ENCODE measurements at regions not wholly inside any gene's neighbourhood (a gene's known extent, or its start where the extent isn't known, plus 50 kb on each side); places are given as distances from the start of the nearest gene placed in this dataset.
"Not testable (repeated sequence)": the region's sequence is repeated elsewhere in the genome, so short reads cannot be mapped to it uniquely, and the experiment has no call there.

DNA sequence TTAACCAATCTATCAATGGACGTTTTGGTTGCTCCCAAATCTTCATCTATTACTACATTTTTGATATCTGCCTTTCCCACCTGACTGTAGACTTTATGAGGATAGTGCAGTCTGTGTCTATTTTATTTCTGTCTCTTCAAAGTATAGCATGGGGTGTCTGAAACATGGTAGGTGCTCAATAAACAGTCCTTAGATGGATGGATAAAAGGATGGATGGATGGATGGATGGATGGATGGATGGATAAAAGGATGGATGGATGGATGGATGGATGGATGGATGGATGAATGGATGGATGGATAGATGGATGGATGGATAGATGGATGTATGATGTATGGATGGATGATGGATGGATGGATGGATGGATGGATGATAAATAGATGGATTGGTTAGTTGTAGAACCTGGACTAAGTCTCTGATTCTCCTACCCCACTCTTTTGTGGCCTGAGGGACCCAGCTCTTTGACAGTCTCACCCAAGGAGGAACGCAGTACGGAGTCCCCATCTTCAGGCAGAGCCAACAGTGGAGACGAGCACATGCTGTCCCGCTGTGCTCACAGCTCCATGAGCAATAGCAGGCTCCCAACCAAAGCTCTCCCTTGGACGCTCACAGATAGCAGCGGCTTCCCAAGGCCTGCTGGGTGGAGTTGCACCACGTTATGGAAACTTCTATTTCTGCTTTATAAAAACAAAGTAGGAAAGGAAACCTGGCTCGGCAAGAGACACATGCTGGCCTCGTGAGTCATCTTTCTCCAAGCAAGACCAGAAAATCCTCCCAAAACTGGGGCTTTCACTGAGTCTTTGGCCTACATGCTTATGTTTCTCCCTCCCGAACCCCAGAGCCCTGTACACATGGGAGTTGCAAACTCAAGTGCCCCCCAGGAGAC lies 448.0 kb downstream of the MIAT start:
- no peak for DNase-seq

DNA sequence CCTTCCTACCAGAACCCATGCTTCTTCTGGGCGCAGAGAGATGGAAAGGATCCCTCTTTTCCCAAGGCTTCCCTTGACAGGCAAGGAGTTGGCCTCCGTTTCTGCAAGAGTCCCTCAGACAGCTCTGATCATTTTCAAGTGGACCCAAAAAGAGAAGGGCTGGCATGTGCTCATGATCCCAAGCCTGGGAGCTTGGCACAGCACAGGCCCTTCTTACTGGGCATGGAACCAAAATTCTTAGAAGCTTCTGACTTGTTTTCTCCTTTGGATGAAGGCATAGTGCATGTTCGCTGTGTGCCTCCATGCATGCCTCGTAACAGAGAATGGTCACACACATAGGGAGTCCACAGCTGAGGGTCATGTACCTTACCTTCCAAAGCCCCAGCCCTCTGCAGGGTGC lies 449.6 kb downstream of the MIAT start:
- DNase-seq, result no peak

DNA sequence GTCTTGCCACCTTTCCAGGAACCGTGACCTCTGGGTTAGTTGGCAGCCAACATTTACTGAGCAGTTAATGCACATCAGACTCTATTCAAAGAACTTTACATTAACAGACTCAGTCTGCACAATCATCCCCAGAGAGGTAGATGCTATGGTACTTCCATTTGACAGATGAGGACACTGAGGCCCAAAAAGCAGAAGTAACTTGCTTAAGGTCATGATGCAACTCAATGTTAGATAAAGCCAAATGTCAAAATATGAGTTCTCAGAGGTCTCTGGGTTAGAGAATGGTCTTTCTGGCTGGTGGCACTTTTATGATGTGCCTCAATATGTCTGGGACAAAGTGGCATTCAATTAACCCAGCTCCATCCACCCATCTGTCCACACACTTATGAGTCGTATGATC lies 450.0 kb downstream of the MIAT start:
- DNase-seq, result no peak

GRCh38 chr22:27107824-27108223 lies 450.4 kb downstream of the MIAT start:
- no peak for DNase-seq

GRCh38 chr22:27108425-27109114 lies 451.2 kb downstream of the MIAT start:
- DNase-seq, result no peak

DNA sequence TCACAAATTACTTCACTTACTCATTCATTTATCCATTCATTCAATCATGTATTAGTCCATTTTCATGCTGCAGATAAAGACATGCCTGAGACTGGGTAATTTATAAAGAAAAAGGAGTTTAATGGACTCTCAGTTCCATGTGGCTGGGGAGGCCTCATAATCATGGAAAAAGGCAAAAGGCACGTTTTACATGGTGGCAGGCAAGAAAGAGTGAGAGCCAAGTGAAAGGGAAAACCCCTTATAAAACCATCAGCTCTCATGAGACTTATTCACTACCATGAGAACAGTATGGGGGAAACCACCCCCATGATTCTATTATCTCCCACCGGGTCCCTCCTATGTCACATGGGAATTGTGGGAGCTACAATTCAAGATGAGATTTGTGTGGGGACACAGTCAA lies 452.0 kb downstream of the MIAT start:
- not testable (repeated sequence) for DNase-seq

DNA sequence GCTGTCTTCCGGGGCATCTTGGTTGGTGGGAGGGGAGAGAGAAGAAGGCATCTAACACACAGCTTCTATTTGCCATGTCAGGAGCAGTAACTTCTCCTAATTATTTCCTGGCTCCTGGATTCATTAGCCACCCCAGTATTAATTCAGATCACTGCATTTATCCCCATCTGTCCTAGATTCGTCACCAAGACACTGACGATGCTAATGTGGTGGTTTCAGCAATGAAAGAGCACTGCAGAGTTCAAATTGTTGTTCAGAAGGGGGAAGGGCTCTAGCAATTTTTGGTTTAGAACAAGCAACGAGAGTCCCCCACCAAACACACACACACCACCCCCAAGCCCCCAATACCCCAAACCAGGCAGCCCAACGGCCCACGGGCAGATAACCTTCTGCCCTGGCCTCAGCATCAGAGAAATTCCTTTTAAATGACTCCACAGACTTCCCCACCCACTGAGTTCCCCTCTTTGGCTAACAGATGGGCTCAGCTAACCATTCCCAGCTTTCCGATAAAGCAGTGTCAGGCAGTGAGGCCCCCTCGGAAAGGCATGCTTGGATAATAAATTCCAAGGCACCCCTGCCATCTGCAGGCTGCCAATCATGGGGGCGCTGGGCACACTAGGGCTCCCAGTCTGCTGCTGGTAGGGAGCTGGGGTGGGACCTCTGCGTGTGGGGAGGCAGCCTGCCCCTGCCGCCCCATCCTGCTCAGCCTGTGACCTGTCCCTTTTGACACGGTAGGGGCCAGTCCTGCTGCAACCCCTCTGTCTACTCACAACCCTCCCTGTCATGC lies 453.5 kb downstream of the MIAT start:
- no peak for DNase-seq

GRCh38 chr22:27111796-27112672 lies 454.6 kb downstream of the MIAT start:
- no peak for DNase-seq

DNA sequence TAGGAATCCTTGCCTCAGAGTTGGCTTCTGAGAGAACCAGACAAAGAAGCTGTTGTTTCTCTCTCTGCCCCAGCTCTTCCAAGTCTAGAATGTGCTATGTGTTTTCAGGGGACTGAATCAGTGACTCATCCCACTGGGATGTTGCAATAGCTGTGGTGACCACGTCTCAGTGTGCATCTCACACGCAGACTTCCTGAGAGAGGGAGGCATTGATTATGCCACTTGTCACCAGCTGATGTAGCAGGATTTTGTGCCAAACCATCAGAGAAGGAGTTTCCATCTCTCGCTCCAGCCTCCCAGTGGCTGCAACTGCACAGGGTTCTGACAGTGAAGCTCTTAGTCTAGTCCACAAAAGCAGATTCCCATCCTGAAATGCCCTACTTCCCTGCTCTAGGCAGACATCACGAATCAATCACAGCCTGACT lies 455.8 kb downstream of the MIAT start:
- no peak for DNase-seq

DNA sequence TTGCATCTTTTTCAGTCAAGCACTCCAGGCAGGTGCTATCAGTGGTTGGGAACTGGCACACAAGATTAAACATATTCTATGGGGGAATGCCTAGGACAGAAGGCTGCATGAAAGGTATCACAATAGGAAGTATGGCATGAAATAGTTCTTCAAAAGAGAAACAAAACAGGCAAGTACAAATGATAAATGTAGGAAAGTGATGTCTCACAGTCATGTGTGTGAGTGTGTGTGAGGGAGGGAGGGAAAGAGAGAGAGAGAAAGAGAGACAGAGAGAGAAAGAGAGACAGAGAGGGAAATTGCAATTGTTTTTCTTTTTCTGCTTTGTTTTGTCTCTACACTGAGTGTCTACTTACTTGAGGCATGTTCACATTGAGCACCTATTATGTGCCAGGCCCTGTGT lies 456.3 kb downstream of the MIAT start:
- DNase-seq, result no peak

GRCh38 chr22:27114186-27114585 lies 456.8 kb downstream of the MIAT start:
- no peak for DNase-seq

GRCh38 chr22:27115410-27115809 lies 458.0 kb downstream of the MIAT start:
- DNase-seq, result no peak

- DNase-seq, result no peak
These were observed 458.4 kb downstream of the MIAT start for GRCh38 chr22:27115816-27116256.

- DNase-seq, result no peak
These were observed 459.1 kb downstream of the MIAT start for GRCh38 chr22:27116312-27117086.

DNA sequence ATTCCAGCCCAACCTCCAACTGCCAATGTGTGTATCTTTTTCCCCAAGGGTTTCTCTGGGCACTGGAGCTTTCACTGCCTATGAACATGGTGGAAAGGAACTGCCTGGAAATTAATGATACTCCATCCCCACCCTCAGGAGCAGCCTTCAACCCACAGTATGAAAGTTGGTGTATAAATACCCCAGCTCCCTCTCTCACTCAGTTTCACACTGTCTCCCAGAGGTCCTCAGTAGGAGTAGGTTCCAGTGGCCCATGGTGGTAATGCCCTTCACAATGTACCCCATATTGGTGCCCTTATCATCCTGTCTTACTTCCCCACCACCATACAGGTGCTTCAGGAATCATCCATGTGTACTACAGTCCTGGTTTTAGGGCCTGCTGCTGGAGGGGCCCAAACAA lies 462.6 kb downstream of the MIAT start:
- DNase-seq, result no peak

DNA sequence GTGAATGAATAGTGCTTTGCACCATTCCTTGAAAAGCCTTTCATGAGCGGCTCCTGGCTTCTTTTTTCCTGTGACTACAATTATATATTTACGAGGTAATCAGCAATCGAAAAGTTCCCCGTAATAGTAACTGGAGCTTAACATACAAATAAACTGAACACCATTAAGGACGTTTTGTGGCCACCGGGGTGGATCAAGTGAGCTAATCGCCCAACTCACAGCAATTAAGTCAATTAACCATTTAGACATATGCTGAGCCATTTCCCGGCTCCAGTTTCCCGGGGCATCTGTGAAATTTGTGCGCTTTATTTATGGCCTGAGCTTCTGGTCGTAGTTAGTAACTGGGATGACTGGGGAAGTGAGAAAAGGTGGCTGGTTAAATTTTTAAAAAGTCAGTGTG lies 465.2 kb downstream of the MIAT start:
- DNase-seq, result no peak

DNA sequence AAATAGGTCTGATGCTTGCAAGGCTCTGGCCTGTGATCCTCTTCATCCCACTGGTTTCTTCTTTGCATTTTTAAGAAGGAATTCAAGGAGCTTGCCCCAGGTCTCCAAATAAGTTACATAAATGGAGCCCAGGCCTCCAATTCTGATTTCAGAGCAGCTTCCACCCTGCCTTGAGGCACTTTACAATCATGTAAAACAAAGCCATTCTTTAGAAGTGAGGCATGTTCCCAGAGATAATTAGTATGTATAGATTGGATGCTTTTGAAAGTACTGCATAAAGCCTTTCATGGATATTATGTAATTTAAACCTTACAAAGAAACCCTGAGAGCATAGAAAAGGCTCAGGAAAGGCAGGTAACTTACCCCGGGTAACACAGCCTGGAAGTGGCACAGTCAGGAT lies 466.5 kb downstream of the MIAT start:
- DNase-seq, result no peak

GRCh38 chr22:27124351-27124966 lies 467.1 kb downstream of the MIAT start:
- DNase-seq, result no peak

DNA sequence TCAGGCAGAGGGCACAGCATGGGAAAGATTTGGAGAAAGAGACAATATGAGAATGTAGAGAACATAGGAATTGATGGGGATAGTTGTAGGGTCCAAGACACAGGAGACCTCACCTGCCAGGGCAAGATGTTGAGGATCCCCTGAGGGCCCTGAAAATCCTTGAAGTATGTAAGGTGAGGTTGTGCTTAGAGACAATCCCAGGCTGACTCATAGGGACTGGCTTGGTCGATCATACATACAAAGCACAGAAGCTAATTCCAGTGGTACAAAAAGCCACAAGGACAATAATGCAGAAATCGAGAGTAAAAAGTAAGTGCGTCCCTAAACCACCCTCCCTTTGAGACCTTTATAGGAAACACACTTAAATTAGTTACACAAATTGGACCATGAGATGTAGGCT lies 468.2 kb downstream of the MIAT start:
- DNase-seq, result no peak

- DNase-seq, result no peak
These were observed 470.5 kb downstream of the MIAT start for GRCh38 chr22:27127911-27128310.

DNA sequence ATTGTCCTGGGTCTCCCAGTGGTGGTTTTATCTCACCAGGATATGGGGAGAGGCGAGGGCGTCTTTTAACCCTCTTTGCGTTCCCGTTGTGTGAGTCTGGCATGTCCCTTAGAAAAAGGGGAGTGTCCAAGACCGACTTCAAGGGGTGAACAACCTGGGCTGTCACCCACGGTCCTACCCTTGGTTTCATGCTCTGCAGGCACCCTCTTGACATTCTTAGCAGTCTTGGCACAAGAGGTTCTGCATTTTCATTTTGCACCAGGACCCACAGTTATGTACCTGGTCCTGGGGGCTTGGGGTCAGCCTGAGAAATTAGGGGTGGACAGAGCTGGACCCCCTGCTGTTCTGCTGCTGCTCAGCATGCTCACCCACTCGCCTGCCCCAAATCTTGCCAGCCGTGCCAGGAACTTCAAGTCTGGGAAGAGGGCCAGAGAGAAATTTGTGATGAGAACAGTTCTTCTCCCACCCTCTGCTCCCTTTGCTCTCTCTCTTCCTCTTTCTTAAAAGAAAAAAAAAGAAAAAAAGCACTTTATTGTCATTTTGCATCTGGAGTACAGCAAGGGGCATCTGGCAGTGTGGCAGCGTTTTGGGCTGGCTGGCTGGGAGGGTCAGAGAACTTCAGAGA lies 471.2 kb downstream of the MIAT start:
- DNase-seq, result no peak

All from activated CD4-positive, alpha-beta T cell treated with anti-CD3 and anti-CD28 coated beads, Interleukin-2, amount 50 U/mL, for 4 hours (primary cell).